ENCODE measurements at regions not wholly inside any gene's neighbourhood (a gene's known extent, or its start where the extent isn't known, plus 50 kb on each side); places are given as distances from the start of the nearest gene placed in this dataset.

GRCh38 chr3:88443066-88443465 is 293.3 kb downstream of the C3orf38 start:
- no peaks in the 10 kb centered on the region for H3K27me3 ChIP-seq (ENCODE audit: control insufficient read depth, insufficient read depth, low read length)
- intact Hi-C loops (cut with micrococcal nuclease; ENCODE audit: unreplicated experiment) = no loop called here
- DNase-seq (ENCODE audit: low read depth, low spot score) (no peak), ATAC-seq (no peak)
- H3K4me1 ChIP-seq (ENCODE audit: control insufficient read depth, insufficient read depth, low read length) = no peaks in the 10 kb centered on the region
- ChIA-PET POLR2A (no interaction called here), CTCF (no interaction called here)
- H3K27ac ChIP-seq (ENCODE audit: low read length) = no peak overlapping the region
- H3K4me3 ChIP-seq (ENCODE audit: low read depth in 2 of 2, low read length in 2 of 2) = no peak overlapping the region
- TF ChIP-seq TCF7L2 (IDR thresholded peaks at IDR 0.05; ENCODE audit: low read depth, low read length) (no peak), CTCF (IDR thresholded peaks at IDR 0.05) (no peak)
- H3K9me3 ChIP-seq (ENCODE audit: control insufficient read depth, insufficient read depth, low read depth, low read length) = no peaks in the 10 kb centered on the region
- no TSS peak for BruUV-seq (replicated peaks)
- in situ Hi-C loops (cut with HindIII; ENCODE audit: low pct_unique_long_range_greater_than_20kb, low sequenced_read_pairs) = no loop called here
- H3K36me3 ChIP-seq (ENCODE audit: control insufficient read depth, insufficient read depth, low read length) = no peaks in the 10 kb centered on the region

- Histone ChIP-seq H3K9me3 (ENCODE audit: control insufficient read depth, insufficient read depth, low read depth, low read length) (no peaks in the 10 kb centered on the region), H3K36me3 (ENCODE audit: control insufficient read depth, insufficient read depth, low read length) (no peaks in the 10 kb centered on the region), H3K27me3 (ENCODE audit: control insufficient read depth, insufficient read depth, low read length) (no peaks in the 10 kb centered on the region), H3K27ac (ENCODE audit: low read length) (no peak overlapping the region), H3K4me3 (ENCODE audit: low read depth in 2 of 2, low read length in 2 of 2) (no peak overlapping the region), H3K4me1 (ENCODE audit: control insufficient read depth, insufficient read depth, low read length) (no peaks in the 10 kb centered on the region)
- POLR2A ChIA-PET = no interaction called here
- TF ChIP-seq SIN3A (IDR thresholded peaks at IDR 0.05; ENCODE audit: borderline replicate concordance, insufficient read depth, low read depth, low read length) = no peak
- TF ChIP-seq REST (IDR thresholded peaks at IDR 0.05; ENCODE audit: insufficient read depth in 1 of 2, low read depth in 2 of 2, low read length in 1 of 2) = no peak
- no peak for TF ChIP-seq CTCF (IDR thresholded peaks at IDR 0.05)
- TF ChIP-seq TCF7L2 (IDR thresholded peaks at IDR 0.05; ENCODE audit: low read depth, low read length) = no peak
- no peak for TF ChIP-seq POLR2AphosphoS5 (IDR thresholded peaks at IDR 0.05; ENCODE audit: low read depth, low read length)
- in situ Hi-C loops (cut with HindIII; ENCODE audit: low pct_unique_long_range_greater_than_20kb, low sequenced_read_pairs) (no loop called here), intact Hi-C loops (cut with micrococcal nuclease; ENCODE audit: unreplicated experiment) (no loop called here)
- CTCF ChIA-PET = no interaction called here
- no peak for ATAC-seq
- BruUV-seq (replicated peaks) = no TSS peak
- DNase-seq (ENCODE audit: low read depth, low spot score) = no peak
Observed at GRCh38 chr3:88444251-88444650, 294.5 kb downstream of the C3orf38 start.

- Histone ChIP-seq H3K4me1 (ENCODE audit: control insufficient read depth, insufficient read depth, low read length) (no peaks in the 10 kb centered on the region), H3K27ac (ENCODE audit: low read length) (no peak overlapping the region), H3K36me3 (ENCODE audit: control insufficient read depth, insufficient read depth, low read length) (no peaks in the 10 kb centered on the region), H3K9me3 (ENCODE audit: control insufficient read depth, insufficient read depth, low read depth, low read length) (no peaks in the 10 kb centered on the region), H3K4me3 (ENCODE audit: low read depth in 2 of 2, low read length in 2 of 2) (no peak overlapping the region), H3K27me3 (ENCODE audit: control insufficient read depth, insufficient read depth, low read length) (no peaks in the 10 kb centered on the region)
- POLR2A ChIA-PET = no interaction called here
- ATAC-seq (no peak), DNase-seq (ENCODE audit: low read depth, low spot score) (no peak)
- in situ Hi-C loops (cut with HindIII; ENCODE audit: low pct_unique_long_range_greater_than_20kb, low sequenced_read_pairs) = no loop called here
- intact Hi-C loops (cut with micrococcal nuclease; ENCODE audit: unreplicated experiment) = no loop called here
- TF ChIP-seq TCF7L2 (IDR thresholded peaks at IDR 0.05; ENCODE audit: low read depth, low read length) = no peak
- no peak for TF ChIP-seq SIN3A (IDR thresholded peaks at IDR 0.05; ENCODE audit: borderline replicate concordance, insufficient read depth, low read depth, low read length)
- no peak for TF ChIP-seq CTCF (IDR thresholded peaks at IDR 0.05)
- no peak for TF ChIP-seq REST (IDR thresholded peaks at IDR 0.05; ENCODE audit: insufficient read depth in 1 of 2, low read depth in 2 of 2, low read length in 1 of 2)
- no peak for TF ChIP-seq POLR2AphosphoS5 (IDR thresholded peaks at IDR 0.05; ENCODE audit: low read depth, low read length)
- no TSS peak for BruUV-seq (replicated peaks)
- CTCF ChIA-PET = no interaction called here
Observed at GRCh38 chr3:88452228-88452627, 302.5 kb downstream of the C3orf38 start.

All from Panc1 (cell line).